ENCODE measurements at regions not wholly inside any gene's neighbourhood (a gene's known extent, or its start where the extent isn't known, plus 50 kb on each side); places are given as distances from the start of the nearest gene placed in this dataset.

GRCh38 chr3:174791161-174791560 lies 68.0 kb upstream of the NAALADL2 start:
- H3K27me3 ChIP-seq: no peaks in the 10 kb centered on the region
- no peaks in the 10 kb centered on the region for H3K36me3 ChIP-seq (ENCODE audit: low read depth, missing control alignments)
- no peaks in the 10 kb centered on the region for H3K9me3 ChIP-seq
- no peak for TF ChIP-seq CTCF (IDR thresholded peaks at IDR 0.05)
- TF ChIP-seq POLR2A (IDR thresholded peaks at IDR 0.05): no peak
- H3K4me1 ChIP-seq: no peaks in the 10 kb centered on the region
- H3K4me3 ChIP-seq: no peak overlapping the region
- no peak for DNase-seq
- WGBS, 2 donors: 85 to 91% methylated on average over 3 of the region's 3 CpGs
- intact Hi-C loops (cut with DNase I; ENCODE audit: low total_unique reads): no loop called here
- H3K27ac ChIP-seq: no peak overlapping the region

- Histone ChIP-seq H3K27ac (no peak overlapping the region), H3K9me3 (no peaks in the 10 kb centered on the region), H3K27me3 (no peaks in the 10 kb centered on the region), H3K36me3 (ENCODE audit: low read depth, missing control alignments) (no peaks in the 10 kb centered on the region), H3K4me1 (no peaks in the 10 kb centered on the region), H3K4me3 (no peak overlapping the region)
- TF ChIP-seq CTCF (IDR thresholded peaks at IDR 0.05) (no peak), POLR2A (IDR thresholded peaks at IDR 0.05) (no peak)
- intact Hi-C loops (cut with DNase I; ENCODE audit: low total_unique reads): no loop called here
- DNase-seq: no peak
- WGBS, 2 donors: 86 to 97% methylated on average over 1 of the region's 1 CpG
Observed at GRCh38 chr3:174792864-174793263, 66.3 kb upstream of the NAALADL2 start.

Small RNA genes in the stretch of these regions (small RNA-seq; reads per million reads assigned to genes)
- 0 reads per million in 2 donors for gene RN7SKP40
